MM.1S (cell line): ENCODE measurements at regions not wholly inside any gene's neighbourhood (a gene's known extent, or its start where the extent isn't known, plus 50 kb on each side); places are given as distances from the start of the nearest gene placed in this dataset.

Experiments used
- DNase-seq: peaks from one replicate; pipeline ENCODE4 v3.0.0-alpha.2; 2015
- H2AFZ ChIP-seq: fragments of 300-600 bp; sonication (generic); 2 replicates; pipeline ENCODE4 v1.6.0; 2016; ENCODE audit warnings: antibody characterized with exemption, low read length
- H3F3A ChIP-seq: fragments of 300-600 bp; sonication (generic); 2 replicates; pipeline ENCODE4 v1.6.1; 2016; ENCODE audit warnings: mild to moderate bottlenecking, antibody characterized with exemption, low read length, moderate library complexity, mixed read lengths; ENCODE audit not compliant: insufficient read depth
- H3K27ac ChIP-seq: fragments of 300-600 bp; sonication (generic); 2 replicates; pipeline ENCODE4 v1.5.1; 2016; ENCODE audit warnings: mild to moderate bottlenecking, low read length
- H3K27me3 ChIP-seq: fragments of 300-600 bp; sonication (generic); replicated peaks from 2 replicates; pipeline ENCODE4 v1.6.0; 2016; ENCODE audit warnings: low read length; ENCODE audit not compliant: insufficient read depth
- H3K36me3 ChIP-seq: fragments of 300-600 bp; sonication (generic); replicated peaks from 2 replicates; pipeline ENCODE4 v1.6.1; 2016; ENCODE audit warnings: mild to moderate bottlenecking, low read length, mixed read lengths; ENCODE audit not compliant: insufficient read depth
- H3K4me1 ChIP-seq: fragments of 300-600 bp; sonication (generic); 2 replicates; pipeline ENCODE4 v1.6.1; 2016; ENCODE audit warnings: low read length, mixed read lengths
- H3K4me2 ChIP-seq: fragments of 300-600 bp; sonication (generic); 2 replicates; pipeline ENCODE4 v1.6.0; 2016; ENCODE audit warnings: low read depth, low read length
- H3K4me3 ChIP-seq: fragments of 300-600 bp; sonication (generic); 2 replicates; pipeline ENCODE4 v1.5.1; 2016; ENCODE audit warnings: low read length, mixed read lengths
- H3K79me2 ChIP-seq: fragments of 300-600 bp; sonication (generic); 2 replicates; pipeline ENCODE4 v1.6.1; 2016; ENCODE audit warnings: mixed run types, low read length, mixed read lengths
- H3K9ac ChIP-seq: fragments of 300-600 bp; sonication (generic); 2 replicates; pipeline ENCODE4 v1.6.1; 2016; ENCODE audit warnings: low read length, mixed read lengths
- H3K9me2 ChIP-seq: fragments of 300-600 bp; sonication (generic); replicated peaks from 2 replicates; pipeline ENCODE4 v1.6.1; 2016; ENCODE audit warnings: mild to moderate bottlenecking, low read length, mixed read lengths; ENCODE audit not compliant: insufficient read depth
- H3K9me3 ChIP-seq: fragments of 300-600 bp; sonication (generic); replicated peaks from 2 replicates; pipeline ENCODE4 v1.6.1; 2016; ENCODE audit warnings: mild to moderate bottlenecking, low read length, mixed read lengths; ENCODE audit not compliant: insufficient read depth
- H4K20me1 ChIP-seq: fragments of 300-600 bp; sonication (generic); 2 replicates; pipeline ENCODE4 v1.6.1; 2016; ENCODE audit warnings: mild to moderate bottlenecking, low read length, moderate library complexity, mixed read lengths; ENCODE audit not compliant: insufficient read depth
- EZH2 ChIP-seq: fragments of 300-600 bp; sonication (generic); optimal IDR thresholded peaks from 2 replicates; pipeline ENCODE3; 2017; ENCODE audit warnings: low read depth, mild to moderate bottlenecking, antibody characterized with exemption, low read length, mixed read lengths
- EZH2phosphoT487 ChIP-seq: fragments of 300-600 bp; sonication (generic); IDR thresholded peaks from 2 replicates; pipeline ENCODE4 v1.6.1; 2018; ENCODE audit warnings: antibody characterized with exemption, low read length
- TF ChIP-seq, protein P1 (sequence below): fragments of 300-600 bp; sonication (generic); IDR thresholded peaks from 2 replicates; pipeline ENCODE4 v1.5.1; 2016; ENCODE audit warnings: antibody characterized with exemption, low read length, mixed read lengths

DNA sequence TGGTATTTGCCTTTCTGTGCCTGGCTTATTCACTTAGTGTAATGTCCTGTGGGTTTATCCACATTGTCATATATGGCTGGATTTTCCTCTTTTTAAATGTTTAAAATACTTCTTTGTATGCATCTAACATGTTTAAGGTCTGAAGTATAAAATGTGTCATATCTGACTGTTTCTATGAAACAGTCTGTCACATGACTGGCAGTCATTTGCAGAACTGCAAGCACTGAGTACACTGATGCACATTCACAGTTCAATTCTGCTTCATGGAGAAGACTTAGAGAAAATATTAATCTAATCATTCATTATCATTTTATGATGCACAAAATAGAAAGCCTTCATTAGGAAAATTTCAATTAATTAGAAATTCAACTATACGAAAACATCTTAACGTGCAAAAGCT lies 119.7 kb upstream of the PRSS58 start:
- H3K4me1 ChIP-seq = peaks cover 15% of the 10 kb centered on the region
- no peak overlapping the region for H3K27ac ChIP-seq
- peaks cover 11% of the 10 kb centered on the region for H3F3A ChIP-seq
- H3K9ac ChIP-seq = no peak overlapping the region
- H3K9me3 ChIP-seq = no peaks in the 10 kb centered on the region
- H4K20me1 ChIP-seq = no peaks in the 10 kb centered on the region
- TF ChIP-seq EZH2 = no peak
- TF ChIP-seq, protein P1, sequence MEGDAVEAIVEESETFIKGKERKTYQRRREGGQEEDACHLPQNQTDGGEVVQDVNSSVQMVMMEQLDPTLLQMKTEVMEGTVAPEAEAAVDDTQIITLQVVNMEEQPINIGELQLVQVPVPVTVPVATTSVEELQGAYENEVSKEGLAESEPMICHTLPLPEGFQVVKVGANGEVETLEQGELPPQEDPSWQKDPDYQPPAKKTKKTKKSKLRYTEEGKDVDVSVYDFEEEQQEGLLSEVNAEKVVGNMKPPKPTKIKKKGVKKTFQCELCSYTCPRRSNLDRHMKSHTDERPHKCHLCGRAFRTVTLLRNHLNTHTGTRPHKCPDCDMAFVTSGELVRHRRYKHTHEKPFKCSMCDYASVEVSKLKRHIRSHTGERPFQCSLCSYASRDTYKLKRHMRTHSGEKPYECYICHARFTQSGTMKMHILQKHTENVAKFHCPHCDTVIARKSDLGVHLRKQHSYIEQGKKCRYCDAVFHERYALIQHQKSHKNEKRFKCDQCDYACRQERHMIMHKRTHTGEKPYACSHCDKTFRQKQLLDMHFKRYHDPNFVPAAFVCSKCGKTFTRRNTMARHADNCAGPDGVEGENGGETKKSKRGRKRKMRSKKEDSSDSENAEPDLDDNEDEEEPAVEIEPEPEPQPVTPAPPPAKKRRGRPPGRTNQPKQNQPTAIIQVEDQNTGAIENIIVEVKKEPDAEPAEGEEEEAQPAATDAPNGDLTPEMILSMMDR = no peak
- TF ChIP-seq EZH2phosphoT487 = no peak
- H3K4me3 ChIP-seq = no peak overlapping the region
- H3K36me3 ChIP-seq = no peaks in the 10 kb centered on the region
- H2AFZ ChIP-seq = no peak overlapping the region
- H3K27me3 ChIP-seq = no peaks in the 10 kb centered on the region
- H3K79me2 ChIP-seq = no peaks in the 10 kb centered on the region
- DNase-seq = no peak
- no peak overlapping the region for H3K4me2 ChIP-seq
- H3K9me2 ChIP-seq = no peaks in the 10 kb centered on the region

DNA sequence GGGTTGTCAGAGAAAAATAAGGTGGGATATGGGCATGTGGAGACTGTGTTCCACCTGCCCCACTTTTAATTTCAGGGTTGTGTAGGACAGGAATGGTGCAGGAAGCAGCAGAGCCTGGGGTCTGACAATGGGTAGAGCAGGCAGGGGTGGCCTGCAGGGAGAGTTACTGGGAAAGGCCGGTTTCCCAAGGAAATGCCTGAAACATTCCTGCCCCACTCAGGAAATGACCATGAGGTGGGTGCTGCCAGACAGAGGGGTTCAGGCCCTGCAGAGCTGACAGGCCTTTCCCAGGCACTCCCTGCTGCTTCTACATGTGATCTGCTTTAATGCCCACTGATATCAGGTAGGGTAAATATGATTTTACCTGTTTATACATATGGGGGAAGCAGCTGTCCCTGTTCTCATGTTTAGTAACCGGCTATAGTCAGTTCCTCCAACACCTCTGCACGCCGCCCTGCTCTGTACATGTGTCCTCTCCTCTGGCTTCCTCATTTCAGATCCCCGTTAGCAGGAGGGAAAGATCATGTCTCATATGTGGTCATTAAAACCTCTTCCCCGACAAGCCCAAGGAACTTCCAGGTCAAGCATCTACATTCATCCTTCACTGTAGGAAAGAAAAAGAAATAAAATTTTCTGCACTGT lies 118.6 kb upstream of the PRSS58 start:
- H3K79me2 ChIP-seq = no peaks in the 10 kb centered on the region
- no peaks in the 10 kb centered on the region for H3K9me3 ChIP-seq
- no peaks in the 10 kb centered on the region for H3K27me3 ChIP-seq
- TF ChIP-seq EZH2phosphoT487 (no peak), EZH2 (no peak)
- TF ChIP-seq, protein P1 = no peak
- H3K4me1 ChIP-seq = peaks cover 6% of the 10 kb centered on the region
- H3K27ac ChIP-seq = no peak overlapping the region
- no peaks in the 10 kb centered on the region for H3K9me2 ChIP-seq
- H3K4me3 ChIP-seq = no peak overlapping the region
- H4K20me1 ChIP-seq = no peaks in the 10 kb centered on the region
- H3F3A ChIP-seq = 0 out of 2 replicates have a peak, but pooled peaks cover 1% of the 10 kb centered on the region
- H3K4me2 ChIP-seq = no peak overlapping the region
- DNase-seq = no peak
- no peak overlapping the region for H2AFZ ChIP-seq
- no peaks in the 10 kb centered on the region for H3K36me3 ChIP-seq
- no peak overlapping the region for H3K9ac ChIP-seq

DNA sequence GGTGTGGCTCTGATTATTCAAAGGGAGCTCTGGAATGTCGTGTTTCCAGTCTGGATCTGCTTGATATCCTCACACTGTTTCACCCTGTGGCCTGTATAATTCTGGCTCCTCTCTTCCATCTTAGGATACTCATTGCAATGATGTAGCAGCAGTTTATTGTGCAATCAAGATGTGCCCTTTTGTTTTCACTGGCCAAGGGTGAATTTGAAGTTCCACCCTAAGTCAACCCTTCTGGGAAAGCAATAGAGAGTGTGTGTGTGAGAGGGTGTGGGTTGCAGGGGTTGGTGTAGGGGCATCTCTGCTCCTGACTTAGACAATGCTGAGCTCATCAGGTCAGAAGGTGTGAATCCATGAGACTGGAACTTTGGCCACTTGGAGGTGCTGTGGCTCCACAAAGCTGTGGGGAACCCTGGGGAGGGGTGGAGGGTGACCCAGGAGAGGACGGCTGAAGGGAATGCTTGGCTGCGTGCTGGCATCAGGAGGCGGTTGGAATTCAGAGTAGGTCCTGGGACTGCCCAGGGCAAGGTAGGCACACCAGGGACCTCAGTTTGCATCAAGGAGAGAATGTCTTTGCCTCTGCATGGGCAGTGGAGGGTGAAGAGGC lies 118.0 kb upstream of the PRSS58 start:
- Histone ChIP-seq H3K4me1 (no peaks in the 10 kb centered on the region), H3K79me2 (no peaks in the 10 kb centered on the region), H3K9me2 (no peaks in the 10 kb centered on the region), H4K20me1 (no peaks in the 10 kb centered on the region), H3F3A (no peaks in the 10 kb centered on the region), H3K27ac (no peak overlapping the region), H3K27me3 (no peaks in the 10 kb centered on the region), H3K9ac (no peak overlapping the region), H3K4me3 (no peak overlapping the region), H3K9me3 (no peaks in the 10 kb centered on the region), H2AFZ (no peak overlapping the region), H3K36me3 (no peaks in the 10 kb centered on the region), H3K4me2 (no peak overlapping the region)
- TF ChIP-seq EZH2 = no peak
- TF ChIP-seq, protein P1 = peak; percentile 48
- peak; percentile 48 for DNase-seq
